Memory B cell (primary cell): ENCODE measurements at regions not wholly inside any gene's neighbourhood (a gene's known extent, or its start where the extent isn't known, plus 50 kb on each side); places are given as distances from the start of the nearest gene placed in this dataset.

Experiments
- ATAC-seq: fragments of 150-1000 bp; cut with Tn5 transposase; 2 replicates; pipeline ENCODE4 v1.10.0; 2021; ENCODE audit warnings: low read depth, mild to moderate bottlenecking, moderate library complexity
- DNase-seq, 2 donors: peaks; one replicate each; pipeline ENCODE4 v3.0.0; 2022; ENCODE audit warnings: low spot score in 2 of 2
- H3K27ac Mint-ChIP-seq: one replicate; pipeline ENCODE4 v1.8.0; 2022; ENCODE audit warnings: mild to moderate bottlenecking, moderate library complexity, mixed read lengths
- H3K27me3 Mint-ChIP-seq: one replicate; pipeline ENCODE4 v1.8.0; 2022; ENCODE audit warnings: mixed read lengths
- H3K36me3 Mint-ChIP-seq: one replicate; pipeline ENCODE4 v1.8.0; 2022; ENCODE audit warnings: mild to moderate bottlenecking, mixed read lengths
- H3K4me1 Mint-ChIP-seq: one replicate; pipeline ENCODE4 v1.8.0; 2022; ENCODE audit warnings: mixed read lengths
- H3K4me3 Mint-ChIP-seq: one replicate; pipeline ENCODE4 v1.8.0; 2022; ENCODE audit warnings: mild to moderate bottlenecking, moderate library complexity, mixed read lengths
- H3K9me3 Mint-ChIP-seq: one replicate; pipeline ENCODE4 v1.8.0; 2022; ENCODE audit warnings: mixed read lengths

- H3K4me1 Mint-ChIP-seq = no peaks in the 10 kb centered on the region
- no peak for DNase-seq
- H3K36me3 Mint-ChIP-seq = no peaks in the 10 kb centered on the region
- H3K4me3 Mint-ChIP-seq = no peak overlapping the region
- H3K27me3 Mint-ChIP-seq = peaks cover 5% of the 10 kb centered on the region
- ATAC-seq = no peak
- no peak overlapping the region for H3K27ac Mint-ChIP-seq
- H3K9me3 Mint-ChIP-seq = peaks cover 1% of the 10 kb centered on the region
Measured at GRCh38 chr10:111435871-111436270, 359.0 kb downstream of the ADRA2A start.

GRCh38 chr10:111439034-111439842 is 362.4 kb downstream of the ADRA2A start:
- no peak overlapping the region for H3K27ac Mint-ChIP-seq
- H3K4me1 Mint-ChIP-seq = no peaks in the 10 kb centered on the region
- DNase-seq = no peak
- H3K4me3 Mint-ChIP-seq = no peak overlapping the region
- H3K9me3 Mint-ChIP-seq = peaks cover 1% of the 10 kb centered on the region
- no peak for ATAC-seq
- no peaks in the 10 kb centered on the region for H3K36me3 Mint-ChIP-seq
- peaks cover 16% of the 10 kb centered on the region for H3K27me3 Mint-ChIP-seq

GRCh38 chr10:111440501-111440900 is 363.7 kb downstream of the ADRA2A start:
- ATAC-seq (no peak), DNase-seq (no peak)
- Mint-ChIP-seq H3K4me3 (no peak overlapping the region), H3K4me1 (no peaks in the 10 kb centered on the region), H3K36me3 (no peaks in the 10 kb centered on the region), H3K27me3 (peaks cover 15% of the 10 kb centered on the region), H3K27ac (no peak overlapping the region), H3K9me3 (peaks cover 1% of the 10 kb centered on the region)

GRCh38 chr10:111445667-111446066 is 368.8 kb downstream of the ADRA2A start:
- no peaks in the 10 kb centered on the region for H3K36me3 Mint-ChIP-seq
- H3K4me3 Mint-ChIP-seq = no peak overlapping the region
- peaks cover 16% of the 10 kb centered on the region for H3K27me3 Mint-ChIP-seq
- no peaks in the 10 kb centered on the region for H3K4me1 Mint-ChIP-seq
- H3K9me3 Mint-ChIP-seq = peaks cover 5% of the 10 kb centered on the region
- no peak for ATAC-seq
- H3K27ac Mint-ChIP-seq = no peak overlapping the region
- DNase-seq = no peak

GRCh38 chr10:111446966-111447365 is 370.1 kb downstream of the ADRA2A start:
- Mint-ChIP-seq H3K4me3 (no peak overlapping the region), H3K36me3 (no peaks in the 10 kb centered on the region), H3K9me3 (peaks cover 5% of the 10 kb centered on the region), H3K4me1 (no peaks in the 10 kb centered on the region), H3K27ac (no peak overlapping the region), H3K27me3 (peaks cover 12% of the 10 kb centered on the region)
- no peak for DNase-seq
- ATAC-seq = no peak

- Mint-ChIP-seq H3K9me3 (peaks cover 2% of the 10 kb centered on the region), H3K27ac (no peak overlapping the region), H3K27me3 (peaks cover 7% of the 10 kb centered on the region), H3K36me3 (peaks cover 2% of the 10 kb centered on the region), H3K4me3 (no peak overlapping the region), H3K4me1 (no peaks in the 10 kb centered on the region)
- ATAC-seq (no peak), DNase-seq (no peak)
Measured at GRCh38 chr10:111452153-111452552, 375.3 kb downstream of the ADRA2A start.

- no peak for ATAC-seq
- peaks cover 3% of the 10 kb centered on the region for H3K36me3 Mint-ChIP-seq
- no peak for DNase-seq
- H3K27me3 Mint-ChIP-seq = peaks cover 11% of the 10 kb centered on the region
- peaks cover 2% of the 10 kb centered on the region for H3K9me3 Mint-ChIP-seq
- H3K4me3 Mint-ChIP-seq = no peak overlapping the region
- no peak overlapping the region for H3K27ac Mint-ChIP-seq
- H3K4me1 Mint-ChIP-seq = no peaks in the 10 kb centered on the region
Measured at GRCh38 chr10:111455776-111456426, 379.1 kb downstream of the ADRA2A start.

- H3K27me3 Mint-ChIP-seq = peaks cover 11% of the 10 kb centered on the region
- peaks cover 14% of the 10 kb centered on the region for H3K9me3 Mint-ChIP-seq
- H3K27ac Mint-ChIP-seq = no peak overlapping the region
- H3K4me1 Mint-ChIP-seq = no peaks in the 10 kb centered on the region
- H3K36me3 Mint-ChIP-seq = peaks cover 3% of the 10 kb centered on the region
- ATAC-seq (no peak), DNase-seq (no peak)
- no peak overlapping the region for H3K4me3 Mint-ChIP-seq
Measured at GRCh38 chr10:111458256-111458655, 381.4 kb downstream of the ADRA2A start.

GRCh38 chr10:111459967-111460366 is 383.1 kb downstream of the ADRA2A start:
- DNase-seq = no peak
- H3K27ac Mint-ChIP-seq = no peak overlapping the region
- peaks cover 3% of the 10 kb centered on the region for H3K36me3 Mint-ChIP-seq
- peaks cover 14% of the 10 kb centered on the region for H3K9me3 Mint-ChIP-seq
- no peak for ATAC-seq
- H3K4me3 Mint-ChIP-seq = no peak overlapping the region
- peaks cover 11% of the 10 kb centered on the region for H3K27me3 Mint-ChIP-seq
- H3K4me1 Mint-ChIP-seq = no peaks in the 10 kb centered on the region

- Mint-ChIP-seq H3K4me1 (no peaks in the 10 kb centered on the region), H3K27ac (no peak overlapping the region), H3K36me3 (no peaks in the 10 kb centered on the region), H3K27me3 (peaks cover 2% of the 10 kb centered on the region), H3K9me3 (no peaks in the 10 kb centered on the region), H3K4me3 (no peak overlapping the region)
- DNase-seq = no peak
- ATAC-seq = no peak
Measured at GRCh38 chr10:111472445-111472844, 395.6 kb downstream of the ADRA2A start.

GRCh38 chr10:111473361-111473760 is 396.5 kb downstream of the ADRA2A start:
- ATAC-seq = no peak
- Mint-ChIP-seq H3K4me3 (no peak overlapping the region), H3K27ac (no peak overlapping the region), H3K9me3 (no peaks in the 10 kb centered on the region), H3K36me3 (no peaks in the 10 kb centered on the region), H3K27me3 (no peaks in the 10 kb centered on the region), H3K4me1 (no peaks in the 10 kb centered on the region)
- no peak for DNase-seq

GRCh38 chr10:111474786-111475185 is 398.0 kb downstream of the ADRA2A start:
- no peak for DNase-seq
- Mint-ChIP-seq H3K4me1 (no peaks in the 10 kb centered on the region), H3K27ac (no peak overlapping the region), H3K27me3 (no peaks in the 10 kb centered on the region), H3K36me3 (no peaks in the 10 kb centered on the region), H3K4me3 (no peak overlapping the region), H3K9me3 (no peaks in the 10 kb centered on the region)
- no peak for ATAC-seq

- Mint-ChIP-seq H3K27me3 (no peaks in the 10 kb centered on the region), H3K9me3 (no peaks in the 10 kb centered on the region), H3K4me3 (no peak overlapping the region), H3K4me1 (no peaks in the 10 kb centered on the region), H3K27ac (no peak overlapping the region), H3K36me3 (no peaks in the 10 kb centered on the region)
- DNase-seq (no peak), ATAC-seq (no peak)
Measured at GRCh38 chr10:111475720-111476119, 398.9 kb downstream of the ADRA2A start.

GRCh38 chr10:111478651-111479050 is 401.8 kb downstream of the ADRA2A start:
- Mint-ChIP-seq H3K27ac (no peak overlapping the region), H3K4me1 (no peaks in the 10 kb centered on the region), H3K36me3 (no peaks in the 10 kb centered on the region), H3K9me3 (no peaks in the 10 kb centered on the region), H3K27me3 (no peaks in the 10 kb centered on the region), H3K4me3 (no peak overlapping the region)
- ATAC-seq = no peak
- no peak for DNase-seq

- ATAC-seq (no peak), DNase-seq (no peak)
- H3K4me3 Mint-ChIP-seq = no peak overlapping the region
- H3K27ac Mint-ChIP-seq = no peak overlapping the region
- H3K9me3 Mint-ChIP-seq = no peaks in the 10 kb centered on the region
- no peaks in the 10 kb centered on the region for H3K27me3 Mint-ChIP-seq
- H3K36me3 Mint-ChIP-seq = no peaks in the 10 kb centered on the region
- no peaks in the 10 kb centered on the region for H3K4me1 Mint-ChIP-seq
Measured at GRCh38 chr10:111479966-111480365, 403.1 kb downstream of the ADRA2A start.
